Activated T-cell treated with anti-CD3 and anti-CD28 coated beads, Interleukin-2, amount 50 U/mL, for 4 hours (primary cell): ENCODE measurements at regions not wholly inside any gene's neighbourhood (a gene's known extent, or its start where the extent isn't known, plus 50 kb on each side); places are given as distances from the start of the nearest gene placed in this dataset.
A peak's percentile ranks its signal among the peaks of the same experiment; 100 is the strongest.

ENCODE experiments used
- ATAC-seq, 2 donors: fragments of 200-7000 bp; cut with Tn5 transposase; one replicate each; pipeline ENCODE4 v1.10.0; 2021
- DNase-seq: peaks from one replicate; pipeline ENCODE4 v3.0.0-alpha.2; 2020
- H3K27me3 Mint-ChIP-seq: one replicate; pipeline ENCODE4 v1.8.0; 2021; ENCODE audit warnings: low read depth, mixed read lengths
- H3K36me3 Mint-ChIP-seq: one replicate; pipeline ENCODE4 v1.8.0; 2022; ENCODE audit warnings: mixed read lengths; ENCODE audit not compliant: insufficient read depth
- H3K4me1 Mint-ChIP-seq: one replicate; pipeline ENCODE4 v1.8.0; 2021; ENCODE audit warnings: low read depth, mixed read lengths
- H3K4me3 Mint-ChIP-seq: one replicate; pipeline ENCODE4 v1.8.0; 2021; ENCODE audit warnings: mild to moderate bottlenecking, moderate library complexity, mixed read lengths
- H3K9me3 Mint-ChIP-seq: one replicate; pipeline ENCODE4 v1.8.0; 2021; ENCODE audit warnings: mixed read lengths

DNA sequence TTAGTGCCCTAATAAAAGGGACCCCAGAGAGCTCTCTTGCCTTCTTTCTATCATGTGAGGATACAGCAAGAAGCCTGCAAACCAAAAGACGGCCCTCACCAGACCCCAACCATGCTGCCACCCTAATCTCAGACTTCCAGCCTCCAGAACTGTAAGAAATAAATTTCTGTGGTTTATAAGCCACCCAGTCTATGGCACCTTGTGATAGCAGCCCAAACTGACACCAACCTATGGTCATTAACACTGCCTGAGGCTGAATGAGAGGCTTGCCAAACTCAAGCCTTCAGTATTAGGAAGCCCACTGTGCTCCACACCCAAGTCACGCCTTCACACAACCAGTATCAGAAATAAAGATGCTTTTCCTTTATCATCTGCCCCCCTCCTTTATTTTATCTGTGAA is 127.3 kb upstream of the KLF3 start:
- peaks cover 4% of the 10 kb centered on the region for H3K4me1 Mint-ChIP-seq
- no peaks in the 10 kb centered on the region for H3K9me3 Mint-ChIP-seq
- no peaks in the 10 kb centered on the region for H3K36me3 Mint-ChIP-seq
- ATAC-seq (no peak), DNase-seq (no peak)
- no peaks in the 10 kb centered on the region for H3K27me3 Mint-ChIP-seq
- H3K4me3 Mint-ChIP-seq: no peak overlapping the region

DNA sequence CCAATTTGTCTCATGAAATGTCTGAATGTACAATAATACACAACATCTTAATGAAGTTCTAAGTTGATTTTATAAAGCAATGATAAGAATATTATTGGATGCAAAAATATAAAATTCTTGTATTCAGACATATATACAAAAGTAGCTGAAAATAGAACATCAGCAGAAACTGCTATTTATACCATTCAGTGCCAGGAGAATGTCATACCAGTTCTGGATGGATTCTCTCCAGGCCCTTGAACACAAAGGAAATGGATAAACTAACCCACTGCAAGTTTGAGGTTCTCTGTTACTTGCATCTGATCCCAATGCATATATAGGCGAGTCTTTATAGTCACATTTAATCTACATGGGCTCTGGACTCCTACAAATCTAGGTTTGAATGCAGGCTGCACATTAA is 126.3 kb upstream of the KLF3 start:
- H3K4me3 Mint-ChIP-seq: no peak overlapping the region
- no peaks in the 10 kb centered on the region for H3K36me3 Mint-ChIP-seq
- DNase-seq: no peak
- H3K27me3 Mint-ChIP-seq: no peaks in the 10 kb centered on the region
- H3K9me3 Mint-ChIP-seq: no peaks in the 10 kb centered on the region
- ATAC-seq: no peak
- peaks cover 4% of the 10 kb centered on the region for H3K4me1 Mint-ChIP-seq

DNA sequence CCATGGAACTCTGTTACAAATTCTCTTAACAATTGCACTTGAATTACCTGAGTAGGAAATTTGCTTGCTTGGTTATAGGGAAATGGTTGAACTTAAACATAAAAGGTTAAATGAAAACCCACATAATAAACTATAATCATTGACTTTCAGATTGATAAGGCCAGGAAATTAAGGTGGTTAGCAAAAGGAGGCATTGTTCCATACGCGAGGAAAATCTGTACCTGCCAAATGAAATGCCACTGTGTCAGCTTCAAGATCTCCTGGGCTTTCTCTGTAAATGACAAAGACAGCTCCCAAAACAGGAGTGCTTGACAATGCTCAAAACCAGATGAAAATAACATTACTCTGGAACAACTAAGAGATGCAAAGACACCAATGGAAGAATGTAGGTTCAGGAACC is 125.5 kb upstream of the KLF3 start:
- no peak for DNase-seq
- peaks cover 4% of the 10 kb centered on the region for H3K4me1 Mint-ChIP-seq
- H3K4me3 Mint-ChIP-seq: no peak overlapping the region
- ATAC-seq: no peak
- no peaks in the 10 kb centered on the region for H3K36me3 Mint-ChIP-seq
- no peaks in the 10 kb centered on the region for H3K27me3 Mint-ChIP-seq
- no peaks in the 10 kb centered on the region for H3K9me3 Mint-ChIP-seq

DNA sequence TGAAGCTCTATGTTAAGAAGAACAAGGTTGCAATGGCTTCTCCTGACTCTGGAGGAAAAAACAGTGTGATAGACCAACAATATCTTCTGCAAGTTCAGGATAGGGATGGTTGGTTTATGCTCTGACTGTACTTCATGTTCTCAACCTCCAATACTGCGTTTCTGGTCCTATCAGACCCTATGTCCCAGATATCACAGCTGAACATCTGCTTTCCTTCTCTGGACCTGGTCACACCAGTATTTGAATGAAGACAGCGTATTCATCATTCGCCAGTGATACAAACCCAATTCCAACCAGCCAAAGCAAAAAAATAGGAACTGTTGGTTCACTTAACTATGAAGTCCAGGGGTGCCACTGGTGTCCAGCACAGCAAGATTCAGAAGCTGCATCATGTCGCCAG is 124.5 kb upstream of the KLF3 start:
- ATAC-seq (no peak), DNase-seq (no peak)
- Mint-ChIP-seq H3K27me3 (no peaks in the 10 kb centered on the region), H3K9me3 (no peaks in the 10 kb centered on the region), H3K4me1 (peaks cover 4% of the 10 kb centered on the region), H3K4me3 (no peak overlapping the region), H3K36me3 (no peaks in the 10 kb centered on the region)

DNA sequence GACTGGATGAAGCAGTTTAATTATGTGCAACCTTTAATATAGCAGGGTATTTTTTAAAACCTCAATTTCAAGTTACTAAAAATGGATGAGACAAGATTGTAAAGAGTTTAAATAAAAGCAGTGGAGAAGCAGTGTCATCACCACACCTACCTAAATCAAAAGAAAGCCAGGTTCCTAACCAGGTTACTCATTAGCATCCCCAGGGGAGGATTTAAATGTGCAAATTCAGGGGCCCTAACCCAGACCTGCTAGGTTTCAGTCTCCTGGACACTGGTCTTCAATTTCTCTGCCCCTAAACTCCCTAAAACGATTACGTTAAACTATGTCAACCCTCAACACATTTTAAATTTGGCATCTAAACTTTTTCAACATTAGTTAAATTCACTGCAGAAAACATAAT is 116.9 kb upstream of the KLF3 start:
- Mint-ChIP-seq H3K36me3 (no peaks in the 10 kb centered on the region), H3K4me1 (no peaks in the 10 kb centered on the region), H3K9me3 (peaks cover 5% of the 10 kb centered on the region), H3K4me3 (no peak overlapping the region), H3K27me3 (no peaks in the 10 kb centered on the region)
- DNase-seq (no peak), ATAC-seq (no peak)

DNA sequence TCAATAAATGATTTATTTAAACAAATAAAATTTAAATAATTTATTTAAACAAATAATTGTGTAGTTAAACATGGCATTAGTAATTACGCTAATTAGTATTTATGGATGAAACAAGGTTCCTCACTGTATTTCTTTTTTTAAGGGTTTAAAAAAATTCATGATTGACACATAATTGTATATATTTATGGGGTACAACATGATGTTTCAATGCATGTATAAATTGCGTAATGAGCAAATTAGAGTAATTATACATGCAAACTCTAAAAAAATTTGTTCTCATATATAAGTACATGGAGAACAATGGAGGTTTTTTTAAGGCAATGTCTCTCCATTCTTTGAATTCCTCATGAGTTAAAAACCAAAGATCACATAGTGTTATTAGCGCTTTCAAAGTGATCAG is 115.7 kb upstream of the KLF3 start:
- H3K36me3 Mint-ChIP-seq: no peaks in the 10 kb centered on the region
- H3K4me1 Mint-ChIP-seq: no peaks in the 10 kb centered on the region
- H3K4me3 Mint-ChIP-seq: no peak overlapping the region
- DNase-seq (no peak), ATAC-seq (no peak)
- peaks cover 5% of the 10 kb centered on the region for H3K9me3 Mint-ChIP-seq
- H3K27me3 Mint-ChIP-seq: no peaks in the 10 kb centered on the region

DNA sequence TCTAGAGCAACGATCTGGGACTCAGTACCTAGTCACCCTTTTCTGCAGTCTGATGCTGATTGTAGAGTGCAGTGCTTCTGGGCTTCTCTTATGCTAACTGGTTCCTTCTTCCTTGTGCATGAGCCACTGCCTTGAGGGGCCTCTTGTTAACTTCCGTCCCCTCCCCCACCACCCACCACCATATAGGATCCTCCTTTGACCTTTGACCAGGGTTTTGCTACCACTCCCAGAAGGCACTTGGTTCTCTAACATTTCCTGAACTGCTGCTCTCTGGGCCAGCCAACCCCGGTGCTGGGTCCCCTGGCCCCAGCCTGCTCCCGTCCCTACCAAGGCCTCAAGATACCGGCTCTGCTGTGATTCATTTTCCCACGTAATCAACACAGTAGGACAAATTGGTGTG is 104.6 kb upstream of the KLF3 start:
- ATAC-seq (no peak), DNase-seq (no peak)
- no peaks in the 10 kb centered on the region for H3K27me3 Mint-ChIP-seq
- H3K36me3 Mint-ChIP-seq: peaks cover 6% of the 10 kb centered on the region
- H3K4me1 Mint-ChIP-seq: peaks cover 14% of the 10 kb centered on the region
- H3K9me3 Mint-ChIP-seq: peaks cover 16% of the 10 kb centered on the region
- no peak overlapping the region for H3K4me3 Mint-ChIP-seq

DNA sequence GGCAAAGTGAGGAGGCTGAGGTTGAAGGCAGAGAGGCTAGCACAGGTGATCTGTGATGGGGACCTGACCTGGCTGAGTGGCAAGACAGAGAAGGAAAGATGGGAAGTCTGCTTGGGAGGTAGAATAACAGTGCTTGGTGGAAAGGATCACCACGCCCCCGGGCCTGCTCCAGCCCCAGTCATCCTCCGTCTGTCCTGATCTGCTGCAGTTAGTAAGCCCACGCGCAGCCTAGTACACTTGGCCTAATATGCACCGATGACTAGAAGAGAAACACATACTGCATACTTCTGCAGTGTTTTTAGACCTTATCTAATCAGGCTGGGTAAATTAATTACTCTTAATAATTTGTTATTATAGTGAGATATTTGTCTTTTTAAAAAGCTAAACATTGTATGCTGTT is 103.7 kb upstream of the KLF3 start:
- Mint-ChIP-seq H3K36me3 (peaks cover 2% of the 10 kb centered on the region), H3K4me3 (no peak overlapping the region), H3K4me1 (peaks cover 14% of the 10 kb centered on the region), H3K27me3 (no peaks in the 10 kb centered on the region), H3K9me3 (peaks cover 11% of the 10 kb centered on the region)
- no peak for ATAC-seq
- no peak for DNase-seq

DNA sequence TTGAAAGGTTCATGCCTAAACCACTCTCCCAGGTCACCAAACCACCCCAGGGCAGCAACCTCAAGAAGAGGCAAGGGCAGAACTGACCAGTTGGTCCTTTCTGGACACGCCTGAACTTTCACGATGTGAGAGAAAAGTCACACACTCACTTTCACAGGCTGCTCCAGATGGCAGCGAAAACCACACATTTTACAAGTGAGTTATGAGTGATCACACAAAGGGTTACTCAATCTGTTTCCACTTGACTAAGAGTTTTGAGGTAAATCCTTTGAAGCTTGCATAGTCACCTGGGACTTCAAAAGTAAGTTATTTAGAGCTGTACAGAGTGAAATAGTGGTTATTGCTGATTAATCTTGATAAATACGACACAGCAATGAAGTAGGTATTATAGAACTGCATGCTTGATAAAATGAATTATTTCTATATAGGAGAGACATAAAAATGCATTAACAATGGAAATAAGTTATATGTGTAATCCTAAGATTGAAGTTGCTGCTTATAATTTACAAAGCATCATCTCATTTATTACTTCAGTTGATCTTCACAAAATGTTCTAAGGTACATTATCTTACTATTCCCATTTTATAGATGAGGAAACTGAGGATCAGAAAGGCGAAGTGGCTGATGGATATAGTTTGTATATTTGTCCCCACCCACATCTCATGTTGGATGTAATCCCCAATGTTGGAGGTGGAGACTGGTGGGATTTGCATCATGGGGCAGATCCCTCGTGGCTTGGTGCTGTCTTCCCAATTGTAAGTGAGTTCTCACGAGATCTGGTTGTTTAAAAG is 103.0 kb upstream of the KLF3 start:
- H3K27me3 Mint-ChIP-seq: no peaks in the 10 kb centered on the region
- peaks cover 5% of the 10 kb centered on the region for H3K9me3 Mint-ChIP-seq
- DNase-seq (no peak), ATAC-seq (peak; percentile 96 to 98)
- H3K36me3 Mint-ChIP-seq: peaks cover 2% of the 10 kb centered on the region
- no peak overlapping the region for H3K4me3 Mint-ChIP-seq
- H3K4me1 Mint-ChIP-seq: peaks cover 14% of the 10 kb centered on the region

DNA sequence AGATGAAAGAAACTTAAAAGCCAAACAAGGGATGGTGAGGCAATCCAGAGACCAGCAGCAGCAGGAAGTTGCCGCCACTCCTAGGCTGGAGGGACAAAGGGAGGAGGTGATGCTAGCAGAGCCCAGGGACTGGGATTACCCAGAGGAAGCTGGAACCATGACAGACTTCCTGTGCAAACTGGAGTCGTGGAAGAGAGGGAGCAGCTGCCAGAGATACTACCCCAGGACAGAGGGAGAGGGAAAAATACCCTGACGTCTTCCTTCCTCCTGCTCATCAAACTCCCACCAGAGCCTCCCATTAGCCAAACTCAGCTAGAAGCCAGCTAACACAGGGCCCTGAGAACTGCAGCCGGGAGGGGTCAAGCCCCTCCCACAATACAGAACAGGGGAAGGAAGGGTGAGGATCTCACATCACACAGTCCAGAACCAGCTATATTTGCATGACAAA is 101.2 kb upstream of the KLF3 start:
- no peak for DNase-seq
- Mint-ChIP-seq H3K4me1 (peaks cover 16% of the 10 kb centered on the region), H3K36me3 (no peaks in the 10 kb centered on the region), H3K27me3 (no peaks in the 10 kb centered on the region), H3K4me3 (no peak overlapping the region), H3K9me3 (no peaks in the 10 kb centered on the region)
- no peak for ATAC-seq

DNA sequence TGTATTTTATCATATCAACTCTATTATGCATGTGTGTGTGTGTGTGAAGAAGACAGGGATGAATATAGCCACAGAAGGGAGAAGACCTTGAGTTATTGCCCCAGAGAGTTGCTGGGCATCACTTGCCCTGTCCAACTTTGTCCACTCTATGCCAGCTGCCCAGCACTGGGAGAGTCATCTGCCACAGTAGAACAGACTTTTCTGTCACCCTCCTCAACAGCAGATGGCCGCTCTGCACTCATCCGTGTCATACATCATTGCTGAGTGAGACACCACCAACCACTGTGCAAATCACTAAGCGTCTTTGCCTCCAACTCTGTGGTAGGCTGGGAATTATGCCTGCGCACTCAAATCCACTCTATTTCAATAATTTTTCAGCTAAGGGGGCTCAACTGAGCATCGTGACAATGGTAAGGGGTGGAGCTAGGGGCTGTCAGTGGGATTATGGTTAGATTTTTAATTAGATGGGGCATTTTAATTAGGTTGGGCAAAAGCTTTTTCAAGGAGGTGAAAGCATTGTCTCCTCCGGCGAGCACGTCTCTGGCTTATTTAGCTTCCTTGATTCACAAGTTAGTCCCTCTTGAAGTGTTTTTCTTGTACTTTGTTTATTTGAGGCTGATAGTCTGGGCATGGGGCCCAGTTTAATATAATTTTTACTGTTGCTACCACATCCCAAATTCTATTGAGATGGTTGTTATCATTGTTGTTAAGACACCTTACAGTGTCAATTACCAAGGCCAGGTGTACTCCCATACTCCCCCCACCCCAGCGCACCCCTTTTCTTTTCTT is 100.1 kb upstream of the KLF3 start:
- peaks cover 16% of the 10 kb centered on the region for H3K4me1 Mint-ChIP-seq
- no peak overlapping the region for H3K4me3 Mint-ChIP-seq
- no peaks in the 10 kb centered on the region for H3K36me3 Mint-ChIP-seq
- ATAC-seq (no peak), DNase-seq (no peak)
- no peaks in the 10 kb centered on the region for H3K9me3 Mint-ChIP-seq
- no peaks in the 10 kb centered on the region for H3K27me3 Mint-ChIP-seq

DNA sequence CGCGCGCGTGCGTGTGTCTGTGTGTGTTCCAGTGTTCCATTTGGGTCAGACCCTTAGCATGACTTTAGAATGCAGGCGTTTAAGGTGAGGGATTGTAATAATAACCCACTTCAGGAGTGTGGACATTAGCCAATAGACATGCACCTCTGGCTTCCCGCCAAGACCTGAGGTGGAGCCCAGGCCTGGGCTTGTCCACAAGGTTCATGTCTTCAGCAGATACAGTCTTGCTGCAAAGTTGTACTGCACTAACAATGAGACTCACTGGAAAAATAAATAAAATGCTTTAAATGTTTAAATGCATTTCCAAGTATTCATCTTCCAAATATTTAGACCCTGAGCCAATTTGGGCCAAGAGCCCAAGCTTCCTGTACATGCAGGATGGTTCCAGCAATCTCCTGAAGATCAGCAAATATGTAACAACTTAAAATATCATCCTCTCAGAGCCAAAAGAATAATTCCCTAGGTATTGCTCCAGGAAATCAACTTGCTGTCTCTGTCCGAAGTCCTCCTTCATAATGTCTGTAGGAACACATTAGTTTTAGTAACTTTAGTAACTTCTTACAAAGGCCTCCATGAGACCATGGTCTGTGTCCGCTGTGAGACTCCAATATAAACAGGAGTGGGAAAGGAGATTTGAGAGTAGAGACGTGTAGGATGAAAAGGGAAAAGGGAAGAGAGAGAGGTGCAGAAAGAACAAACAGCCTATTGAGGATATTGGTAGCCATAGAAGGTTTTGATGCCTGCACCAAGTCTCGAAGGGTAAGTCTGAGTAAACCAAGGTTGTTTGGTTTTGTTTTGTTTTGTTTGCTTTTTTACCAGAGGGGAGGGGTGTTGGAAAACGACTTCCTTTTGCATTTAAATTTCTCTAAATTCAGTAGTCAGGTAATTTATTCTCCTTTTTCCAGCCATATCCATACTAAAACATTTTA is 98.5 kb upstream of the KLF3 start:
- Mint-ChIP-seq H3K4me3 (no peak overlapping the region), H3K36me3 (no peaks in the 10 kb centered on the region), H3K27me3 (no peaks in the 10 kb centered on the region), H3K4me1 (peaks cover 16% of the 10 kb centered on the region), H3K9me3 (no peaks in the 10 kb centered on the region)
- no peak for ATAC-seq
- no peak for DNase-seq

DNA sequence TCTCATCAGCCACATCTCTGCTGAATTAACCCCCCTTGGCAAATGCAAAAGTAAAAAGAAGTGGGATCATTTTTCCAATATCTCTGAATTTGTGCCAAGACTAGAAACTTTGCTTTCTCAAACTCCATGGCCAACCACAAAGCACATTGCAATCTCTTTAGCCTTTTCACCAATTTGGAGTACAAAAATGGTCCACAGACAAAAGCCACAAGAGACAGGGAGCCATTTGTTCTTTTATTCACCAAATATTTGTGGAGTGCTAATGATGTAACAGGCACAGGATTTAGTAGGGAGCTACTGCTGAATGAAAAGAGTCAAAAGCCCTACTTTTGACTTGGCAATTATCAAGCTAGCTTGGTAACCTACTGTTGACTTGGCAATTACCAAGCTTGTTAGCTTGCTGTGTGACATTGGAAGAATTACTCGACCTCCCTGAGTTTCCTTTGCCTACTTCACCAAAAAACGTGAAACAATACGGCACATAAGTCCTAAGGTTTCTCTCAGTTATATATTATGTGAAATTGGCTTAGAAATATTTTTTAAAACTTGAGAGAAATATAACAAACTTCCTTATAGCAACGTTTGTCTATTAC is 97.1 kb upstream of the KLF3 start:
- H3K9me3 Mint-ChIP-seq: no peaks in the 10 kb centered on the region
- no peak overlapping the region for H3K4me3 Mint-ChIP-seq
- no peaks in the 10 kb centered on the region for H3K27me3 Mint-ChIP-seq
- H3K4me1 Mint-ChIP-seq: peaks cover 3% of the 10 kb centered on the region
- DNase-seq: no peak
- ATAC-seq: no peak
- H3K36me3 Mint-ChIP-seq: no peaks in the 10 kb centered on the region

DNA sequence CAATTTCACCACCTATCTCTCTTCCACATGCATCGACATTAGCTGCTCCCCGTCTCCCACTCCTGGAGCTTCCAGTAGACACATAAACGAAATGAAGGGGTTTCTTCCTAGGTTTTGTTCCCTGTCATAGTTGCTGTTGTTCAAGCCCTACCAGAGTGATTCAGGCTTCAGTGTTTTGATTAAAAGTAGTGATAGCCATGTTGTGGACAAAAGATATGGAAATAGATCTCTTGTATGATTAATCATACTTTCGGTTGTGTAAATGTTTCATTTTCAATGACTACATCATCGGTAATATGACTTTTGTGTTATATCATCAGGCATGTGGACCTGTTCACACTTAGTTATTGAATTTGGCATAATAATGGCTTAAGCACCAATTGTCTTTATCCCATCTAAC is 96.5 kb upstream of the KLF3 start:
- Mint-ChIP-seq H3K9me3 (no peaks in the 10 kb centered on the region), H3K4me1 (peaks cover 2% of the 10 kb centered on the region), H3K27me3 (no peaks in the 10 kb centered on the region), H3K36me3 (no peaks in the 10 kb centered on the region), H3K4me3 (no peak overlapping the region)
- DNase-seq (no peak), ATAC-seq (peak in 1 of 2 donors; percentile 35)
